ENCODE measurements at regions not wholly inside any gene's neighbourhood (a gene's known extent, or its start where the extent isn't known, plus 50 kb on each side); places are given as distances from the start of the nearest gene placed in this dataset.
A peak's percentile ranks its signal among the peaks of the same experiment; 100 is the strongest.

DNA sequence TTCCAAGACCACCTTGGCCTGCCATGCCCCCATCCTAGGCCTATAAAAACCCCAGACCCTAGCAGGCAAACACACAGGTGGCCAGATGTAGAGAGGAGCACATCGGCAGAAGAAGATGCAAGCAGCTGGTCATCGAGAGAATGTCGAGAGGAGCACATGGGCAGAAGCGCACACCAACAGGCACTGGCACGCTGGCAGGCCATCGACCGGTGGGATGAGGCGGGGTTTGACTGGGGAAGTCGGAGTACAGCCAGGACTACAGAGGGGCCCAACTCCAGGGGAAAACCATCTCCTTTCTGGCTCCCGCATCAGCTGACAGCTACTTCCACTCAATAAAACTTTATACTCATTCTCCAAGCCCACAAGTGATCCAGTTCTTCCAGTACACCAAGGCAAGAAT, 283.1 kb upstream of the RGMB start:
- no peak overlapping the region for H3K4me3 Mint-ChIP-seq
- no peaks in the 10 kb centered on the region for H3K27me3 Mint-ChIP-seq
- H3K4me1 Mint-ChIP-seq = peaks cover 5% of the 10 kb centered on the region
- peaks cover 15% of the 10 kb centered on the region for H3K9me3 Mint-ChIP-seq
- no peak overlapping the region for H3K27ac Mint-ChIP-seq
- no peaks in the 10 kb centered on the region for H3K36me3 Mint-ChIP-seq (ENCODE audit: low read depth)
- no peak for ATAC-seq (replicated peaks)

GRCh38 chr5:98492258-98492657, 281.2 kb upstream of the RGMB start:
- H3K4me3 Mint-ChIP-seq = no peak overlapping the region
- no peaks in the 10 kb centered on the region for H3K27me3 Mint-ChIP-seq
- H3K27ac Mint-ChIP-seq = no peak overlapping the region
- peaks cover 15% of the 10 kb centered on the region for H3K9me3 Mint-ChIP-seq
- peaks cover 5% of the 10 kb centered on the region for H3K4me1 Mint-ChIP-seq
- ATAC-seq (replicated peaks) = peak; percentile 64
- H3K36me3 Mint-ChIP-seq (ENCODE audit: low read depth) = no peaks in the 10 kb centered on the region

DNA sequence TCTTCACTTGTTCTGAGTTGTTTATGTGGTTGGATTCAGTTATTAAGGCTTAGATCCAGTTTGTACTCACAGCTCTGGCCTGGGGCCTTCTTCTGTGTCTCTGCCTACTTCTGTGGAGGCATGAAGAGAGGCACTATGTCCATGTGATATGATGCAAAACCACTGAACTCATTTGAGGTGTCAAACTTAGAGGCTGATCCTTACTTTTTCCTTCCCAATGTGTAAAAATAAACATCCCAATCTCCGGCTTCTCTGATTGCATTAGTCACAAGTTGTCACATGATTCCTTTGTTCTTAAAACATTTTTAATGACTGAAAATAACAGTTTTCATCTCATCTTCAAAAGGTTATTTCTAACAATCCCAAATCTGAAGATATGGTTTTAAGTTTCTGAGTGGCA, 276.0 kb upstream of the RGMB start:
- no peak for ATAC-seq (replicated peaks)
- H3K27ac Mint-ChIP-seq = no peak overlapping the region

GRCh38 chr5:98498028-98498427, 275.4 kb upstream of the RGMB start:
- ATAC-seq (replicated peaks) = no peak
- Mint-ChIP-seq H3K27ac (no peak overlapping the region), H3K4me3 (no peak overlapping the region), H3K4me1 (peaks cover 5% of the 10 kb centered on the region), H3K27me3 (no peaks in the 10 kb centered on the region), H3K36me3 (ENCODE audit: low read depth) (no peaks in the 10 kb centered on the region), H3K9me3 (peaks cover 6% of the 10 kb centered on the region)

More for the DNA sequence above, 276.0 kb upstream of the RGMB start:
- Mint-ChIP-seq H3K4me3 (no peak overlapping the region), H3K36me3 (ENCODE audit: low read depth) (no peaks in the 10 kb centered on the region), H3K4me1 (peaks cover 5% of the 10 kb centered on the region), H3K27me3 (no peaks in the 10 kb centered on the region), H3K9me3 (peaks cover 9% of the 10 kb centered on the region)

DNA sequence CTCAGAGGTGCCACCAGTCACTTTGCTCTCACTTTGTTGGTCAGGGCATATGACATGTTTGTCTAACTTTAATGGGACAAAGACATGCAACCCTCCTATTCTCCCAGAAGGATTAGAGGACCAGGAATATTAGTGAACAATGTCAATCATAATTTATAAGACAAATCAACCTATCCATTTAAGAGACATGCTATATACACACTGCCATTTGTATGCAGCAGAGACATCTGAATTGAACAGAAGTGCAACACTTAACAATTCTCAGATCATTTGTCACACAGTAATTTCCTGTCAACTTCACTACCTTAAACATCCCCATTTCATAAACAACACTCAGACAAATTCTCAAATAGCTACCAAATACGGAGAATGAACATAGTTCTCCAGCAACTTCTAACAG, 273.6 kb upstream of the RGMB start:
- Mint-ChIP-seq H3K4me1 (peaks cover under 1% of the 10 kb centered on the region), H3K27me3 (no peaks in the 10 kb centered on the region), H3K36me3 (ENCODE audit: low read depth) (no peaks in the 10 kb centered on the region), H3K27ac (no peak overlapping the region), H3K4me3 (no peak overlapping the region), H3K9me3 (peaks cover 2% of the 10 kb centered on the region)
- ATAC-seq (replicated peaks) = no peak

GRCh38 chr5:98500811-98501210, 272.7 kb upstream of the RGMB start:
- no peaks in the 10 kb centered on the region for H3K27me3 Mint-ChIP-seq
- no peaks in the 10 kb centered on the region for H3K36me3 Mint-ChIP-seq (ENCODE audit: low read depth)
- H3K4me1 Mint-ChIP-seq = no peaks in the 10 kb centered on the region

GRCh38 chr5:98503616-98504015, 269.8 kb upstream of the RGMB start:
- Mint-ChIP-seq H3K9me3 (no peaks in the 10 kb centered on the region), H3K36me3 (ENCODE audit: low read depth) (no peaks in the 10 kb centered on the region), H3K4me3 (no peak overlapping the region), H3K4me1 (no peaks in the 10 kb centered on the region), H3K27ac (no peak overlapping the region), H3K27me3 (no peaks in the 10 kb centered on the region)
- ATAC-seq (replicated peaks) = no peak

More at GRCh38 chr5:98500811-98501210, 272.7 kb upstream of the RGMB start:
- no peak for ATAC-seq (replicated peaks)
- no peak overlapping the region for H3K27ac Mint-ChIP-seq
- H3K4me3 Mint-ChIP-seq = no peak overlapping the region
- H3K9me3 Mint-ChIP-seq = no peaks in the 10 kb centered on the region

DNA sequence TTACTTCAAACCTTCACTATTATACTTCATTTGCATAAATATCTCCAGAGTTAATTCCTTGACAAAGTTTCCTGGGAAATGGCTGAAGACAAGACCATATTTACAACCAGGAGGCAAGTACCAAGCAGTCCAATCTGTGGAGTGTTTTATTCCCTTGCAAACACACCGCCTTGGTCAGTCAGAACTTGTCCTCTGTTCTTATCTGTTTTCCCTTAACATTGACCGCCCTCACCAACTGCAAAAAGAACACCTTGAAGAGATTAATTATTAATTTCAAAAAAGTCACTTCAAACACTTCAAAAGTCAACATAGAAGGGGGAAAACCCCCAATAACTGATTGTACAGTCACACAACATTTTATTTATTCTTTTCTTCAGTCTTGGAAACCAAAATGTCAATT, 269.0 kb upstream of the RGMB start:
- no peak for ATAC-seq (replicated peaks)
- no peaks in the 10 kb centered on the region for H3K36me3 Mint-ChIP-seq (ENCODE audit: low read depth)
- no peaks in the 10 kb centered on the region for H3K4me1 Mint-ChIP-seq
- no peaks in the 10 kb centered on the region for H3K27me3 Mint-ChIP-seq
- no peaks in the 10 kb centered on the region for H3K9me3 Mint-ChIP-seq
- H3K4me3 Mint-ChIP-seq = no peak overlapping the region
- no peak overlapping the region for H3K27ac Mint-ChIP-seq

DNA sequence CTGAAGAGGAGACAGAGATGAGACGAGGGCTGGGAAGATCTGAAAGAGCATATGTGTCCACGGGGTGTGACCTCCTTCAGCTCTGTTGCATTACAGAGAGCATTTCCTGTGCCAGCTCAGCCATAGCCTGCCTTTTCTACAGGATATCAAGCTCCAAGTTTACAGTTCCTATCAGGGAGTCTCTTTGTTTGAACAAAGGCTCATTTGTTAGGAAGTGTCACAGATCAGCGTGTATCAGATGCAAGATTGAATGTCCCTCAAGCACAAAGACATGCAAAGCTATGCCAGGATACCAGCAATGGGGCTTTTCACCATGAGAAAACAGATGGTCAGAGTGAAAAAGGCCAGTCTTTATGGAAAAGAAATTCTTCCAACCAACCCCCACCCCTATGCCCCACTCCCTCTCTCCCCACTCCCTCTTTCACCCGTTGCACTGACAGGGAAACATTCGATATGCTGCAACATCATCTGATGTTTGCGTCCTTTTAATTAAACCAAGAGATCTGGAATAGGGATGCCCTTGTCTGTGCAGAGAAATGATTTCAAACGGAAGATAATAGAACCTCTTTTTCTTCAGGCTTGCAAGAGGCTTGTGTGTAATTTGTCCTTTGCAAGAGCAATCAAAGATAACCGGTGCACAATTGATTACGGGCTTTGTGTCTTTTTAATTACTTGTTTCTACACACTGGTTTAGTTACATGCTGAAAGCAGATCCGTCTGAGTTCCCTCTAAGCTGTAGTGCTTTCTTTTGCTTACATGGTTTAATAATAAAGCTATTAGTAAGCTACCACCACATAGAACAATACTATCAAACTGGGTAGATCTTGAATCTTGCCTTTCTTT, 263.1 kb upstream of the RGMB start:
- Mint-ChIP-seq H3K4me1 (no peaks in the 10 kb centered on the region), H3K9me3 (no peaks in the 10 kb centered on the region), H3K27ac (no peak overlapping the region), H3K27me3 (no peaks in the 10 kb centered on the region), H3K4me3 (no peak overlapping the region), H3K36me3 (ENCODE audit: low read depth) (no peaks in the 10 kb centered on the region)
- no peak for ATAC-seq (replicated peaks)

DNA sequence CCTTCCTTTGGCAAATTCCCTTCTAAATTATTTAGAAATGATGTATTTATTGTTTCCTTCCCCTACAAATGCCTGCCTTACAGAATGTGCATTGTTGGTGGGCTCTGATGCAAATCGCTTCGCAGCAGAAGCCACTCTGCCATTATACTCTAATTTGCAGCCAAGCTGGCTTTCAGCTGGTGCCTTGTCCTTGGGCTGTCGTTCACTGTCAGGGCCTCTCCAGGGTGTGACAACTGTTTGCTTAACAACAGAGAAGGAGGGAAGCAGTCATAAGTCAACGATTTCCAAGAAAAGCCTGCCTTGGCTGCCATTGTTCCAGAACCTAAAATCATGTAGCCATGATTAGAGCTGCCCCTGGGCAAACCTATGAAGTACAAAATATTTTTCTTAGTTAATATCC, 260.1 kb upstream of the RGMB start:
- no peak overlapping the region for H3K4me3 Mint-ChIP-seq
- no peak overlapping the region for H3K27ac Mint-ChIP-seq
- H3K9me3 Mint-ChIP-seq = no peaks in the 10 kb centered on the region
- H3K4me1 Mint-ChIP-seq = no peaks in the 10 kb centered on the region
- H3K36me3 Mint-ChIP-seq (ENCODE audit: low read depth) = no peaks in the 10 kb centered on the region
- no peak for ATAC-seq (replicated peaks)
- peaks cover 4% of the 10 kb centered on the region for H3K27me3 Mint-ChIP-seq

- ATAC-seq (replicated peaks) = no peak
- no peak overlapping the region for H3K4me3 Mint-ChIP-seq
- H3K9me3 Mint-ChIP-seq = no peaks in the 10 kb centered on the region
- H3K27ac Mint-ChIP-seq = no peak overlapping the region
- no peaks in the 10 kb centered on the region for H3K4me1 Mint-ChIP-seq
- no peaks in the 10 kb centered on the region for H3K36me3 Mint-ChIP-seq (ENCODE audit: low read depth)
- H3K27me3 Mint-ChIP-seq = peaks cover 4% of the 10 kb centered on the region
Measured at GRCh38 chr5:98514215-98514614, 259.2 kb upstream of the RGMB start.

DNA sequence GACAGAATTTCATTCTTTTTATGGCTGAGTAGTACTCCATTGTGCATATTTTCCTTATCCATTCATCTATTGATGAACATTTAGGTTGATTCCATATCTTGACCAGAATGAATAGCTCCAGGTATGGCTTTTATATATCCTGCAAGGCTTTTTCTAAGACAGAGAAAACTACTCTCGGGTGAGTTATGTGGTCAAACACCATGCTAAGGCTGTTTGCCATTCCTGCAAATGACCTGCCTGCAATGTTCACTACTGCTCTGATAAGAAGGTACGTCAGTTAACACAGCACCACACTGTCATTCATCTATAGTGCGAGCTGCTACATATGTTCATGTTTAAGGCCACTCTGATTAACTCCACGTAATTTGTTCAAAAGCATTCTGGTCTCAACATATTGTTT, 256.8 kb upstream of the RGMB start:
- no peak for ATAC-seq (replicated peaks)
- no peaks in the 10 kb centered on the region for H3K9me3 Mint-ChIP-seq
- no peaks in the 10 kb centered on the region for H3K4me1 Mint-ChIP-seq
- H3K27ac Mint-ChIP-seq = no peak overlapping the region
- H3K4me3 Mint-ChIP-seq = no peak overlapping the region
- peaks cover 4% of the 10 kb centered on the region for H3K27me3 Mint-ChIP-seq
- no peaks in the 10 kb centered on the region for H3K36me3 Mint-ChIP-seq (ENCODE audit: low read depth)

- no peak overlapping the region for H3K4me3 Mint-ChIP-seq
- H3K27me3 Mint-ChIP-seq = peaks cover 4% of the 10 kb centered on the region
- no peak overlapping the region for H3K27ac Mint-ChIP-seq
- H3K4me1 Mint-ChIP-seq = no peaks in the 10 kb centered on the region
- ATAC-seq (replicated peaks) = no peak
- no peaks in the 10 kb centered on the region for H3K9me3 Mint-ChIP-seq
- H3K36me3 Mint-ChIP-seq (ENCODE audit: low read depth) = no peaks in the 10 kb centered on the region
Measured at GRCh38 chr5:98517560-98518366, 255.7 kb upstream of the RGMB start.

DNA sequence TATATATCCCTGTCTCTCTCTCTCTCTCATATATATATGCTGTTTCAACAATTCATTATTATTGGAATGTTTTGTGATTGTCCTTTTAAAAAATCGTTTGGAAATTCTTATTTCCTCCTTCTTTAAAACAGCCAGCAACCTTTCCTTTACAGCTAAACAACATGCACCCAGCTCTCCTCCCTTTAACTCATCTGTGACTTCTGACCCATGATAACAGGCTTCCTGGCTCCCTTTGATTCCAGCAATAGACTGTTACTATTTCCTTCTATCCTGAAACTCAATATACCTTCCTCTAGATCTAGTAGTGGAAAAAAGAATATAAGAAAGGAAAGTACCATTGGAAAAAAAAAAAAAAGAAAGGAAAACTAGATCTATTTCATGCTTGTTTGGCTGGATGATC, 254.7 kb upstream of the RGMB start:
- Mint-ChIP-seq H3K9me3 (no peaks in the 10 kb centered on the region), H3K27ac (no peak overlapping the region), H3K4me1 (no peaks in the 10 kb centered on the region), H3K36me3 (ENCODE audit: low read depth) (no peaks in the 10 kb centered on the region), H3K4me3 (no peak overlapping the region), H3K27me3 (peaks cover 9% of the 10 kb centered on the region)
- ATAC-seq (replicated peaks) = no peak

GRCh38 chr5:98519571-98519970, 253.9 kb upstream of the RGMB start:
- ATAC-seq (replicated peaks) = no peak
- Mint-ChIP-seq H3K36me3 (ENCODE audit: low read depth) (no peaks in the 10 kb centered on the region), H3K27me3 (peaks cover 9% of the 10 kb centered on the region), H3K27ac (no peak overlapping the region), H3K4me1 (no peaks in the 10 kb centered on the region), H3K4me3 (no peak overlapping the region), H3K9me3 (no peaks in the 10 kb centered on the region)

Measured in activated T-helper 17 cell treated with anti-CD3 and anti-CD28 coated beads, Interleukin-2, amount 50 U/mL, for 72 hours (primary cell).